GM18507 (cell line): ENCODE measurements at regions not wholly inside any gene's neighbourhood (a gene's known extent, or its start where the extent isn't known, plus 50 kb on each side); places are given as distances from the start of the nearest gene placed in this dataset.

Source experiments
- DNase-seq: peaks from one replicate; pipeline ENCODE4 v3.0.0; 2011; ENCODE audit warnings: low read depth; ENCODE audit not compliant: insufficient read length; ENCODE audit errors: extremely low spot score
- FAIRE-seq: peaks from 2 replicates; lab custom pipeline; 2011; peaks lifted over from hg19 to GRCh38; lab: Jason Lieb, UNC

GRCh38 chr14:53461858-53462257 lies 308.7 kb upstream of the DDHD1 start:
- FAIRE-seq (no peak), DNase-seq (no peak)

- DNase-seq (no peak), FAIRE-seq (no peak)
Measured at GRCh38 chr14:53460544-53460943, 307.4 kb upstream of the DDHD1 start.

DNA sequence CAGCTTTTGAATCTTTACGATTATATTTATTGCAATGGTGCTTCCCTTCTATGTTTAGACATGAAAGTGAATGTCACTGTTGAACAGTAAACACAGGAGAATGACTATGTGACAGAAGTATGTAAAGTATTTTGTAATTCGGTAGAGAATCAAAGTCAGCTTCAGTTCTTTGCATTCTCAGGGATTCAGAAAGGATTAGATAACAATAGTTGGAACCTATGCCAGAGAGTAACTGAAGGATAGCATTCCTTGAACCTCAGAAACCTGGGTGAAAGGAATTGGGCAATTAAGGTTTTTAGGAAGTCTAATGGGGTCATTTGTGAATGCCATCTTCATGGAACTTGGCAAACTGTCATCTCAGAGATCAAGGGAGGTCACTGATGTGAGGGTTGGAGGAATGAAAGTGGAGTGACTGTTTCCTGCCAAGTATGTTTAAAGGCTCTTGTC lies 305.3 kb upstream of the DDHD1 start:
- no peak for FAIRE-seq
- DNase-seq: no peak

DNA sequence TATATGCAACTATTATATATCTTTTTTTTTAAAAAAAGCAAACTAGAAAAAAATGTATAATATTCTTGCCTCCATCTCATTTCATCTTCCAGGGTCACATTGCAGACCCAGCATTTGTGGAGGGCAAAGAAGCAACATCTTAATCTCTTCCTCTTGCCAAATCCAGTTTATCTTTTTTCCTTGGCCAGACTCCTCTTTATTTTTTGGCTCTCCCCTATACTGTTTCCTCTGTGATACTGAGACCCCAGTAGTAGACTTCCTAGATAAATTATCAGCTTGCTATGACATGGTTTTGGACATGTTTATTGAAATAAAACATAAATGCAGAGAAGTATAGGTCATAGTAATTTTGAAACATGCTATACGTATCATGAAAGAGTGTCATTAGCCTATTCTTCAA lies 303.8 kb upstream of the DDHD1 start:
- DNase-seq (no peak), FAIRE-seq (no peak)

- FAIRE-seq (no peak), DNase-seq (no peak)
Measured at GRCh38 chr14:53452005-53452673, 299.0 kb upstream of the DDHD1 start.

DNA sequence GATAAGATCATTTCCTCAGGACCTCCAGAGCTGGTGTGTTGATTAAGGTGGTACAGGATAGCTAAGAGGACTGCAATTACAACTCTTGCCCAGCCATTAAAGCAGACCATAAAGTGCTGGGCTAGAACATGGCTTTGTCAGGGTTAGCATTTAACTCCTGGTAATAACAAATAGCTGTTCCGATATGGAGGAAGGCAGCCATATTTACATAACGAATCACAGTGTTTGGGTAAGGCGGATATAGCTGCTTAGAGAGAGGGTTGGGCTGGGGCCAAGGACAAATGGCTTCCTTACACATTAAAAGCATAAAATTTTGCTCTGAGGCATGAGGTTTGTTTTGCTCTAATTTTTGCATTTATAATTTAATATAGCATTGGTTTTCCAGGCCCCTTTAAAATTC lies 297.7 kb upstream of the DDHD1 start:
- DNase-seq (no peak), FAIRE-seq (no peak)

GRCh38 chr14:53448682-53449081 lies 295.6 kb upstream of the DDHD1 start:
- FAIRE-seq (no peak), DNase-seq (no peak)

DNA sequence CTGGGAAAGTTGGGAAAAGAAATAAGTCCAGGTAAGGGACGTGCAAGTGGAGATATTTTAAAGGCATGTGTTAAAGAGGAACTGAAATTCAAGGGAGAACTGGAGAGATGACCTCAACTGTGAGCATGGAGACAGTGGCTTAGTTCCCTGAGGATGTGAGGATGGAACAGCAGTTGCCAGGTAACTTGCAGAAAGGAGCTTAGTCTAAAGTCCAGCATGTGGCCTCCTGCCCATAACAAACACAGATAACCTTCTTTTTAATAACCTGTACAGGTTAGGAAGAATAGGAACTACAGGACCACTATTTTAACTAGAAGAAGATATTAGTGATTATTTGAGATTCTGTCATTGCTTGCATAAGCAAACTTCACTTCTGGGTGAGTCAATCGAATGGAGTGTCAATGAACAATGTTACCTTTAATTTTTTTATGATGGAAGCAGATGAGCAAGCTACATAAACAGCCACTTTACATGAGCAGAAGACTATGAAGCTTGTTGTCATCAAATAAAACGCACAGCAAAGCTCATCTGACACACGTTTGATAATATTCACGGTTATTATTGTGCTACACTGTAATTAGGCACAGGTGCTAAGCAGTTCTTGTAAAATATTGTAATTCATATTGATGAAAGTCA lies 291.7 kb upstream of the DDHD1 start:
- FAIRE-seq: no peak
- DNase-seq: no peak

- FAIRE-seq: no peak
- DNase-seq: no peak
Measured at GRCh38 chr14:53441789-53442188, 288.7 kb upstream of the DDHD1 start.

- DNase-seq (no peak), FAIRE-seq (no peak)
Measured at GRCh38 chr14:53437858-53438257, 284.7 kb upstream of the DDHD1 start.

DNA sequence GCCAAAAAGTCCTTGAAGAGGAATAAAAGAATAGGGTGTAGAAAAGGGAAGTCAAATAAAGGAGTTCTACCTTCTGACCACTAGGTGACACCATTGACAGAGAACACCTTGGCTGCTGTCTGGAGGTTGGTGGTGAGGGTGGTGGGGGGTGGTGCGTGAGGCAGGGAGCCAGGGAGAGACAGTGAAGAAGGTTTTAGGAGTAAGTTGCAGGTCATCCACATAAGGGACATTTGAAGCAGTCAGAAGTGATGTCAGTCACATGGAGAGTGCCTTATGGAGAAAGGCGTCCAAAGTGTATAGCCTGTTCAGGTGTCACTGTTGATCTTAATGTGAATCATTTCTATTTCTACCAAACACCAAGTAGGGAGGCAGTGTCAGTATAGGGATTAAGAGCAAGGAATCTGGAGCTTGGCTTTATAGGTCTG lies 279.3 kb upstream of the DDHD1 start:
- FAIRE-seq (peak; percentile 31), DNase-seq (peak; percentile 26)

- no peak for DNase-seq
- FAIRE-seq: no peak
Measured at GRCh38 chr14:53430870-53431269, 277.7 kb upstream of the DDHD1 start.

DNA sequence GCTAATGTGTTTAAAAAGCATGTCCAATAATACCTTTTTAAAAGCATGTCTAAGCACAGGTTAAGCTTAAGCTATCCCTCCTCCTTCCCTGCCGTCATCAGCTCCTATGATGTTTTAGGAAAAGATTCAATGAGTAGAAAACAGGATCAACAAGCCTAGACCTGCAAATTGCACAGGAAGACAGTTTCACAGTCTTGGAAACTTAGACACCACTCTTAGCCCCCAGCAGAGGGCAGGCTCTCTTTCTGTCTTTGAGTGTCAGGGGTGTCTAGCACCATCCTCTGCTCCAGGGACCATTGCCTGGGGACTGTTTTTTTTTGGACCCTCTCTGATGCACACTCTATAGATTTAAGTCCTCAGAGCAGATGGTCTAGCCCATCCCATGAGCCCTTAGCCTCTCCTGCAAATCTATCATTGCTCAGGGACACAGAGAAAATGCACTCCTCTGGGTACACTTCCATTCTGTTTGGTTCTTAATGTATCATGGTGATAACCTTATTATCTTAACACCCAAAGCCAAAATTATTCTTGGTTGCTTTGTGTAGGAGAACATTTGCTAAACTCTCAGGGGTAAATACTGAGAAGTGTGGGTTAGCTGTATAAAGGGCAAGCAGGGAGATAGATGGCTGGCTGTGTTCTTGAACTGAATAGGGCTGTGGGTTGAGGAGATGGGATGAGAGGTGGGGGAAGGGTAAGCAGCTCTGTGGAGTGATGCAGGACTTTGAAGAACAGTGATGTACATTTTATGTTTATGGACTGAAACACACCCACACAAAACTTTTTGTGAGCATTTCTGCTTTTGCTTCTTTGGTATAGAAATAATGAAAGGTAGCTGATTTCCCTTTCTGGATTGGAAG lies 259.9 kb upstream of the DDHD1 start:
- no peak for DNase-seq

DNA sequence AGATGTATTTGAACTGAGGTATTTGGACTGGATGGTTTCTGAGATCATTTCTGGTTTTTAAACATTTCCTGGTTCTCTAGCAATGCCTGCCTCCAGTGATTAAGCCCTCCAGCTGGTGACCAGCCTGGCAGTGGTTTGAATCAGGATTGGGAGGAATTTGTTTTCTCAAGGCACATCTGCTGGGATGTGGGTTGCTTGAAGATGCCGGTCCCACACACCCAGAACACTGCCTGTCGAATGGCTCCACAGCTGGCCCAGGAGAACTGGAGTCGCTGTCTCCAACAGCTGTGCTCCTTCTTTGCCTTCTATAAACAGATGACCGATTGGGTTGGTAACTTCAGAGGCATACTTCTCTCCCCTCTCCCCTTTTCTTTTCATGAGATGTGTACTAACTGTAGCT lies 258.0 kb upstream of the DDHD1 start:
- DNase-seq (no peak), FAIRE-seq (no peak)

More for the DNA sequence above, 259.9 kb upstream of the DDHD1 start:
- FAIRE-seq: peak; percentile 18

- no peak for FAIRE-seq
Measured at GRCh38 chr14:53409969-53410368, 256.8 kb upstream of the DDHD1 start.

DNA sequence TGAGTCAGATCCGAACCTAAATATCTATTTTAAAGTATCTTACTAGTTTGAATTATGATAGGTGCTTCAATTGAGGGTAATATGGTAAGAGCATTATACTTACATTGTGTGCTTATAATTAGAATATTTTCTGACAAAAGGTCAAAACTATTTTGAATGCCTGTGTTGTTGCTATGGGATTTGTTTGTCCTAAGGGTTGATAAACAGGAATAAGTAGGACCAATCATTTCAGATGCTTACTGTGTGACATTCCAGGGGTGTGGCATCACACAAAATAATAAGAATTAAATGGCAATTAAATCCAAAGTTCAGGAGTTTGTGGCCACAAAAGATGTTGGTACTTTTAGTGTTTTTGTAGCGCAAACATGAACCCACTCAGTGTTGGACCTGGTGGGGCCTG lies 256.2 kb upstream of the DDHD1 start:
- no peak for DNase-seq
- no peak for FAIRE-seq

More at GRCh38 chr14:53409969-53410368, 256.8 kb upstream of the DDHD1 start:
- DNase-seq: no peak

DNA sequence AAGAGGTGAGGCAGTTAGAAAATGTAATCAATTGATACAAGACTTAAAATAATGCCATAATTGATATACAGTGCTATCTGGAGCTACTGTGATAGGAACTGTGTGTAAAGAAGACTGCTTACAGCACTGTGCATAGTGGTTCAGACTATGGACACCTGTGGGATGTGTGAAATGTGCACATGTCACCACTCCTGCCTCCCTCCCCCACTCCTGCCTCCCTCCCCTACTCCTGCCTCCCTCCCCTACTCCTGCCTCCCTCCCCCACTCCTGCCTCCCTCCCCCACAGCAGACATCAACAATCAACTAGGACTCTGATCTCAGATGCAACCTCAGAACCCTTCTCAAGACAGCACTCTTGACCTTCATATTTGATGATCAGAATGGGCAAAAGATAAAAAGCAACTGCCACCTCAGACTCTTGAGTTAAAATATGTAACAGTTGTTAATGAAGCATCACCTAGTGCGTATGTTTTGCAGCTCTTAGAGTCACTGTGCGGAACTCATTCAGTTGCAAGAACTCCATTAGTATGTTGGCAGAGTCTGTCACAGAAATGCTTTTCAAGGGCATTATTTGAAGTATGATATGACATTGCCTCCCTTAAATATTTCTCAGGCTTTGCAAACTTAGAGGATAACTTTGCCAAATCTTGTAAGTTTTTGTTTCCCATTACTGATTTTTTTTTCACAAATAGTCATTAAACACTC lies 255.2 kb upstream of the DDHD1 start:
- DNase-seq: no peak
- no peak for FAIRE-seq

- FAIRE-seq (no peak), DNase-seq (no peak)
Measured at GRCh38 chr14:53406519-53406918, 253.4 kb upstream of the DDHD1 start.

DNA sequence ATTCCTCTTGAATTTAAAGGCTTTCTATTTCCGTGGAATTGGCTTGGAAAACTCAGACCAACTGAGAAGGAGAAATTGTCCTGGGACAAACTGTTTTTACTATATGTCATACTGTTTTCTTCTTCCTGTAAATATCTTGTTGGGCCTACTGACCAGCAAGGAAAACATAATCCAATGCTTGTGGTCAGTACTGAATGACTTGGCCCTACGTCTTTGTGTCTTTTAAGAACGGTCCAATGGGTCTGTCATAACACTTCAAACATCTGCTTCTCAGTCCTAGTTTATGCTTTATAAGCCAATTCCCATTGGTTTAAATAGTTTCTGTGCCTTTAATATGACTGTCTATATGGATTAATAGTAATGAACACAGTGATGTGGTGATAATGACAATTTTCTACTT lies 248.5 kb upstream of the DDHD1 start:
- FAIRE-seq (no peak), DNase-seq (no peak)

DNA sequence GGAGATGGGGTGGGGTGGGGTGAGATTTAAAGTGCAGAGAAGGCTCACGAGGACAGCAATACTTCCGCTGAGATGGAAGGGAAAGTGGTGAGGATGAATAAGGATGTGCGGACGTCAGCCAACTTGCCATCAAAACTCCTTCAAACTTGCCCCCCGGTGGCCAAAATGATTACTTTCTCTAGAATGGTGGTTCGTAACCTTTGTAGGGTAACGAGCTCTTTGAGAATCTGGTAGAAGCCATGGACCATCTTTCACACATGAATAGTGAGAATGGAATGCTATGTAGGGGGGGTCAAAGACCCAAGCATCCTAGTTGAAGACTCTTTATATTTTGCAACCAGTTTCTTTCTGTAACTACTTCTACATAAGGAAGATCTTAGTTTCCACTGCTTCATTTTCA lies 245.9 kb upstream of the DDHD1 start:
- DNase-seq: no peak
- FAIRE-seq: no peak
